ENCODE measurements at regions not wholly inside any gene's neighbourhood (a gene's known extent, or its start where the extent isn't known, plus 50 kb on each side); places are given as distances from the start of the nearest gene placed in this dataset.
"Not testable (repeated sequence)": the region's sequence is repeated elsewhere in the genome, so short reads cannot be mapped to it uniquely, and the experiment has no call there.

GRCh38 chr4:130772966-130773365 lies 1677.0 kb downstream of the C4orf33 start:
- not testable (repeated sequence) for TF ChIP-seq CTCF (IDR thresholded peaks at IDR 0.05; ENCODE audit: borderline replicate concordance, extremely low read depth, low read length, poor library complexity, severe bottlenecking); EZH2 (IDR thresholded peaks at IDR 0.05; ENCODE audit: borderline replicate concordance, low read depth, low read length, severe bottlenecking)

Measured in DND-41 (cell line).